HG03196 (cell line): ENCODE measurements at regions not wholly inside any gene's neighbourhood (a gene's known extent, or its start where the extent isn't known, plus 50 kb on each side); places are given as distances from the start of the nearest gene placed in this dataset.

Source experiments
- ATAC-seq: cut with Tn5 transposase; IDR thresholded peaks from one replicate; pipeline ENCODE4 v1.9.1; 2021; ENCODE audit not compliant: unreplicated experiment

- ATAC-seq, result no peak
Measured at GRCh38 chr1:216890871-216891270, 167.6 kb upstream of the ESRRG start.

- no peak for ATAC-seq
Measured at GRCh38 chr1:216888731-216889130, 165.5 kb upstream of the ESRRG start.

GRCh38 chr1:216887032-216887431, 163.8 kb upstream of the ESRRG start:
- ATAC-seq, result no peak

- ATAC-seq, result no peak
Measured at GRCh38 chr1:216884614-216885229, 161.5 kb upstream of the ESRRG start.

GRCh38 chr1:216883518-216883917, 160.3 kb upstream of the ESRRG start:
- ATAC-seq, result no peak

GRCh38 chr1:216881695-216882094, 158.5 kb upstream of the ESRRG start:
- no peak for ATAC-seq

- no peak for ATAC-seq
Measured at GRCh38 chr1:216866714-216867113, 143.5 kb upstream of the ESRRG start.

GRCh38 chr1:216855810-216856209, 132.6 kb upstream of the ESRRG start:
- ATAC-seq, result no peak

GRCh38 chr1:216854836-216855484, 131.7 kb upstream of the ESRRG start:
- no peak for ATAC-seq

GRCh38 chr1:216851073-216851472, 127.8 kb upstream of the ESRRG start:
- ATAC-seq, result no peak

GRCh38 chr1:216849146-216849545, 125.9 kb upstream of the ESRRG start:
- ATAC-seq, result no peak

- no peak for ATAC-seq
Measured at GRCh38 chr1:216847397-216848036, 124.3 kb upstream of the ESRRG start.

- no peak for ATAC-seq
Measured at GRCh38 chr1:216846339-216846738, 123.1 kb upstream of the ESRRG start.

- ATAC-seq, result no peak
Measured at GRCh38 chr1:216843409-216843808, 120.2 kb upstream of the ESRRG start.

GRCh38 chr1:216841165-216841564, 117.9 kb upstream of the ESRRG start:
- ATAC-seq, result no peak

- ATAC-seq, result no peak
Measured at GRCh38 chr1:216836316-216836715, 113.1 kb upstream of the ESRRG start.

- ATAC-seq, result no peak
Measured at GRCh38 chr1:216833509-216833908, 110.3 kb upstream of the ESRRG start.

- ATAC-seq, result no peak
Measured at GRCh38 chr1:216832192-216832591, 109.0 kb upstream of the ESRRG start.

GRCh38 chr1:216830424-216831210, 107.4 kb upstream of the ESRRG start:
- ATAC-seq, result no peak

- no peak for ATAC-seq
Measured at GRCh38 chr1:216827251-216827650, 104.0 kb upstream of the ESRRG start.

- no peak for ATAC-seq
Measured at GRCh38 chr1:216826646-216827045, 103.4 kb upstream of the ESRRG start.

GRCh38 chr1:216826214-216826613, 103.0 kb upstream of the ESRRG start:
- no peak for ATAC-seq
